Endothelial cell of umbilical vein (primary cell): ENCODE measurements at regions not wholly inside any gene's neighbourhood (a gene's known extent, or its start where the extent isn't known, plus 50 kb on each side); places are given as distances from the start of the nearest gene placed in this dataset.

ENCODE experiments used
- CTCF ChIP-seq, 2 donors: IDR thresholded peaks; 1 replicate in 1 of 2; 2 replicates in 1 of 2; pipeline ENCODE4 v1.5.1; 2011; ENCODE audit warnings: low read length in 2 of 2, mild to moderate bottlenecking in 2 of 2, moderate library complexity in 2 of 2, control low read depth in 1 of 2, inconsistent platforms in 1 of 2, low read depth in 1 of 2; ENCODE audit not compliant: insufficient read depth in 1 of 2; ENCODE audit errors: extremely low read depth in 1 of 2
- EZH2 ChIP-seq: IDR thresholded peaks from 2 replicates; pipeline ENCODE4 v1.6.1; 2012; ENCODE audit warnings: borderline replicate concordance, low read depth, mild to moderate bottlenecking, moderate library complexity, low read length, inconsistent platforms; ENCODE audit not compliant: severe bottlenecking
- FOS ChIP-seq: IDR thresholded peaks from 2 replicates; pipeline ENCODE4 v1.6.1; 2011; ENCODE audit warnings: mild to moderate bottlenecking, low read length, moderate library complexity, borderline replicate concordance; ENCODE audit not compliant: insufficient read depth
- GATA2 ChIP-seq: IDR thresholded peaks from 2 replicates; pipeline ENCODE4 v1.7.0; 2011; ENCODE audit warnings: low read depth, mild to moderate bottlenecking, moderate library complexity, mixed read lengths, low read length; ENCODE audit not compliant: insufficient read length, insufficient read depth
- MYC ChIP-seq: IDR thresholded peaks from one replicate; pipeline ENCODE4 v1.6.1; 2011; ENCODE audit warnings: mild to moderate bottlenecking, low read depth, low read length
- POLR2A ChIP-seq: IDR thresholded peaks from 2 replicates; pipeline ENCODE4 v1.6.1; 2012; ENCODE audit warnings: low read depth, mild to moderate bottlenecking, control low read depth, low read length
- POLR2AphosphoS5 ChIP-seq: IDR thresholded peaks from 2 replicates; pipeline ENCODE4 v1.6.1; 2012; ENCODE audit warnings: low read depth, mild to moderate bottlenecking, control low read depth, low read length, moderate library complexity; ENCODE audit not compliant: insufficient read depth

- TF ChIP-seq CTCF (IDR thresholded peaks at IDR 0.05; ENCODE audit: extremely low read depth in 1 of 2, insufficient read depth in 1 of 2, low read depth in 1 of 2, low read length in 2 of 2) (no peak), EZH2 (no peak), POLR2A (no peak), POLR2AphosphoS5 (no peak), GATA2 (no peak), MYC (no peak), FOS (no peak)
Measured at GRCh38 chr1:82870332-82870731, 1069.6 kb downstream of the ADGRL2 start.
